Erythroblast (primary cell): ENCODE measurements at regions not wholly inside any gene's neighbourhood (a gene's known extent, or its start where the extent isn't known, plus 50 kb on each side); places are given as distances from the start of the nearest gene placed in this dataset.

Experiments used
- GATA1 ChIP-seq: IDR thresholded peaks from 2 replicates; pipeline ENCODE4 v1.6.1; 2011; ENCODE audit warnings: low read depth, mild to moderate bottlenecking, control low read depth, low read length, moderate library complexity
- POLR2A ChIP-seq: IDR thresholded peaks from 2 replicates; pipeline ENCODE4 v1.6.1; 2011; ENCODE audit warnings: mild to moderate bottlenecking, low read length

DNA sequence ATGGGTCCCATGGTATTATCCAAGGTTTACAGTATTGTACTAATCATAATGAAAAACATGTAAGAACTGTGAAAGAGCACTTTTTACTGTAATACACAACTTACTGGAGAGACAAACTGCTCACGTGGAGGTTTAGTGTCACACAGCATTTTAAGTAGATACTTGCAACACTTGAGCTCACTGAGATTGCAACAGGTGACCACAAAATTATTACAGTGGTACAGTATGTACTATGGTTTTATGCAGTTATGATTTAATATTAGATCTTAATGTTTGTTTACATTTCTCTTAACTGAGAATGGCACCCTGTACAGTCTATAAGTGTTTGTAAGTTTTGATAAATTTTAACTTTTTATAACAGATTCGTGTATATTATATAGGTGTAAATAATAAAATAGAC lies 118.6 kb upstream of the SKOR2 start:
- TF ChIP-seq POLR2A (no peak), GATA1 (no peak)
